Activated naive CD4-positive, alpha-beta T cell treated with anti-CD3 and anti-CD28 coated beads for 36 hours (primary cell): ENCODE measurements at regions not wholly inside any gene's neighbourhood (a gene's known extent, or its start where the extent isn't known, plus 50 kb on each side); places are given as distances from the start of the nearest gene placed in this dataset.

Experiments
- CTCF ChIA-PET: fragments of 350-600 bp; sonication (Branson Sonifier 250); formaldehyde crosslinking; loops from one replicate; lab custom pipeline; 2021; ENCODE audit warnings: antibody characterized with exemption; lab: Charles Lee
- DNase-seq: peaks from one replicate; pipeline ENCODE4 v3.0.0-alpha.2; 2020
- H3K27ac Mint-ChIP-seq: one replicate; pipeline ENCODE4 v1.8.0; 2021; ENCODE audit warnings: mild to moderate bottlenecking, mixed read lengths
- H3K27me3 Mint-ChIP-seq: one replicate; pipeline ENCODE4 v1.8.0; 2021; ENCODE audit warnings: low read depth, mixed read lengths
- H3K36me3 Mint-ChIP-seq: one replicate; pipeline ENCODE4 v1.8.0; 2021; ENCODE audit warnings: low read depth, mixed read lengths
- H3K4me1 Mint-ChIP-seq: one replicate; pipeline ENCODE4 v1.8.0; 2021; ENCODE audit warnings: low read depth, mixed read lengths
- H3K4me3 Mint-ChIP-seq: one replicate; pipeline ENCODE4 v1.8.0; 2021; ENCODE audit warnings: mild to moderate bottlenecking, moderate library complexity, mixed read lengths
- H3K9me3 Mint-ChIP-seq: one replicate; pipeline ENCODE4 v1.8.0; 2021; ENCODE audit warnings: mixed read lengths
- intact Hi-C: fragments of 100-400 bp; cut with micrococcal nuclease; formaldehyde crosslinking; loops from one replicate; pipeline ENCODE4 v1.15.1; 2023

DNA sequence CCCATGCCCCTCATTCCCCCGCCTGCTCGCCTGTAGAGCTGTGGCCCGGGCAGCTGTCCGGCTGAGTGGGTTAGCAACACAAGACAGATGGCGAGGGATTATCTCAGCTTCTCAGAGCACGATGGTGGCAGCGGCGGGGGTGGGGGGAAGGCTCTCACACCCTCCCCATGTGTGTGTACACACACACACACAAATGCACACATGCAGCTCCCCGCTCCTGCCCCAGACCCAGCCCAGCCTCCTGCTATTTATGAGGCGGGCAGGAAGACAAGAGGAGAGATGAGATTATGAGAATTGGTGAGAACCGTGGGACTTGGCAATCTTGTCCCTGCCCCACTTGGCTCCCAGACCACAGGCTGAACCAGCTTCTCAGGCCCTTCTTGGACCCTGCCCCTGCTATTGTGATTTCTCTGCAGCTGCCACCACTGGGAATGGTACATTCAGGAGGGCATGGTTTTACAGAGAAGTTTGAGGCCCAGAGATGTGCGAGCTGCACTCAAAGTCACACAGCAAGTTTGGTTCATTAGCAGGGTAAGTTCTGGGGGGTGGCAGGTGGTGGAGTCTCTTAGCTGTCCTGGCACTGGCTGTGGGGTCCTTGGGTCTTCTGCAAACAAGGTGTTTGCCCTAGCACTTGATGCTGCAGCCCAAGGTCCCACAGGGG lies 51.0 kb upstream of the PSD2 start:
- intact Hi-C loops: loop anchor here (5.0 kb wide), 1 partner anchor 327 kb away; no protein-coding TSS in a partner anchor
- peaks cover 15% of the 10 kb centered on the region for H3K27me3 Mint-ChIP-seq
- H3K36me3 Mint-ChIP-seq: no peaks in the 10 kb centered on the region
- CTCF ChIA-PET: interaction anchor here (0.6 to 1.0 kb wide), 2 partner anchors 25 to 605 kb away, joined by 3 to 6 read pairs; no protein-coding TSS in a partner anchor
- H3K4me3 Mint-ChIP-seq: no peak overlapping the region
- peaks cover 21% of the 10 kb centered on the region for H3K4me1 Mint-ChIP-seq
- no peaks in the 10 kb centered on the region for H3K9me3 Mint-ChIP-seq
- no peak overlapping the region for H3K27ac Mint-ChIP-seq
- no peak for DNase-seq

DNA sequence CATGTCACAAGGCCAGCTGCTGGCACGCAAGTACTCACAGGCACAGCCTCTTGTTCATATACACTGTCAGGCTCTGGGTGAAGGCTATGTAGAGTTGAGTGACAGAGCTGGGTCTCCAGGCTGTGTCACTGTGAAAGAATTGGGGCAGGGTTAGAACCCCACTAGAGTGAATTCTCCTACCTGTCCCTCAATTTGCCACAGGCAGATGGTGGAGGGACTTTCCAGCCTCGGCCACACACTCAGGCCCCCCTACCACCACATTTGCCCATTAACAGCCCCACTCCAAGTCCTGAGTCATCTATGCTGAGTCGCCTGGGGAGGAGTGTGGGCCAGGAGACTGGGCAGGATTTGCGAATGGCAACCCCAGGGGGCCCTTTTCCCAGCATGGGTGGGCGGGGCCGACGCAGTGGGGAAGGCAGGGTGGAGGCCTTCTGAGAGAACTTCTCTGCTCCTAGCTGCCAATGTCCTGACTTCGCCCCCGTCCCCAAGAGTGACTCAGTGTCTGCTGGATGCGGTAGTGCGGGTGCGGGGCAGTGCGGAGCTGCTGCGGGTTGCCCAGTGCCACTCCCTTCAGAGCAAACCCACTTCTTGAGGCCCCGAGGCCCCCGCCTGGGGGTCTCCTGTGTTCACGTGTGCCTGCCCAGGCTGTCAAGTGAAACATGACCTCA lies 50.3 kb upstream of the PSD2 start:
- peak; percentile 35 for DNase-seq
- no peaks in the 10 kb centered on the region for H3K36me3 Mint-ChIP-seq
- CTCF ChIA-PET: interaction anchor here (0.5 to 0.6 kb wide), 2 partner anchors 34 to 604 kb away, joined by 3 to 6 read pairs; no protein-coding TSS in a partner anchor
- no peak overlapping the region for H3K27ac Mint-ChIP-seq
- intact Hi-C loops: loop anchor here (5.0 kb wide), 1 partner anchor 328 kb away; no protein-coding TSS in a partner anchor
- H3K9me3 Mint-ChIP-seq: no peaks in the 10 kb centered on the region
- no peak overlapping the region for H3K4me3 Mint-ChIP-seq
- H3K27me3 Mint-ChIP-seq: peaks cover 15% of the 10 kb centered on the region
- peaks cover 21% of the 10 kb centered on the region for H3K4me1 Mint-ChIP-seq

DNA sequence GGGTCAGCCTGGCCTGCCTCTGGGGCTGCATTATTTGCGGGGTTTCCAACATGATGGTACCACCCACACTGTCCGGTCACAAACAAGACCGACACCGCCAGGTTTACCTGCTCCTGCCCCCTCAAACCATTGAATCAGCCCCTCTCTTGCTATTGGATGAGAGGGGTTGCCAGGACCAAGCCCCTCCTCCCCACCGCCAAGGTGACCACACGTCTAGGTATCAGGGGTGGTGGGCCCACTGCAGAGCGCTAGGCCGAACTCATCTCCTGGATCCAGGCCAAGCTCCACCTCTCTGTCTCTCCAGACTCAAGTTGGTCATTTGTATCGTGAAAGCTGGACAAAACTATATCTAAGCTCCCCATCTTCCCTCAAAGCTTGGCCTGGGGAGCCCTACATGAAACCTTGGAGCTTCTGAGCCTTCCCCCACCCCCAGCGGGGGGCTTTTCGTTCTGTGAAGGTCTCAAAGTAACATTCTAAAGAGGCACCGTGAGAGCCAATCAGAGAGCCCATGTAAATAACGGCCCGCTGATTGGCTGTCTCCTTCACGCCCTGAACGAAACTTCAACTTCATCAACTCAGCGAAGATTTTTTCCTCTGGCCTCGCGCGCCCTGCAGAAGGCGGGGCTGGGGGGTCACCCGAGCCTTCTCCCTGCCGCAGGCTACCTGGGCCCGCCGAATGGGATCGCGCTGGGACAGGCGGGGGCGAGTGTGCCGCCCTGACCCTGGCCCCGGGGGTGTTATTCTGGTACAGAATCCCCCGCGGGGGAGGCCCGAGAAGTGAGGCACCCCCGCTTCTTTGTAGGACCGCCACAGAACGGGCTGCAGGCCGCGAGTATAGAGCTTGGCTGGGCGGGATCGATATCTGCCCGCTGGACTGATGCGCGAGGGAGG lies 49.6 kb upstream of the PSD2 start:
- peak; percentile 50 for DNase-seq
- Mint-ChIP-seq H3K9me3 (no peaks in the 10 kb centered on the region), H3K4me1 (peaks cover 21% of the 10 kb centered on the region), H3K36me3 (no peaks in the 10 kb centered on the region), H3K27me3 (peaks cover 15% of the 10 kb centered on the region), H3K4me3 (peak overlapping the region; percentile 72), H3K27ac (no peak overlapping the region)
- intact Hi-C loops: loop anchor here (2.0 to 5.0 kb wide), 3 partner anchors 35 to 329 kb away; no protein-coding TSS in a partner anchor
- CTCF ChIA-PET: interaction anchor here (1.4 kb wide), 2 partner anchors 20 to 36 kb away, joined by 3 read pairs; no protein-coding TSS in a partner anchor
